ENCODE measurements at regions not wholly inside any gene's neighbourhood (a gene's known extent, or its start where the extent isn't known, plus 50 kb on each side); places are given as distances from the start of the nearest gene placed in this dataset.

DNA sequence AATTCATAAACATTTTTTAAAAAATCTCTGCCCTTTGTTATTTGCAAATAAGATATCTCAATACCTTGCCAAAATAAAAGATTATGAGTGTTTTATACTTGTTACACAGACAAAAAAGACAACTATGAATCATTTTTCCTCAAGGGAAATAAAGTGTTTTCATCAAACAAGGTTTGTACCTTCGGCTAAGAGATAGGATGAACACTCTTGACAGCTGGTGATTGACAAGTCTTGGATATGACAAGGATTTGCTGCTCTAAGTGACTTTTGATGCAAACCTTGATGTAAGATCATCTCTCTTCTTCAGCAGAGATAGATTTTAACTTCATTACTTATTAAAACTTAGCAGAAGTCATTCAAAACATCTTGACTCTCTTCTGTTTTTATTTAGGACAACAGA lies 514.3 kb upstream of the IRAK1BP1 start:
- TF ChIP-seq, protein P1, sequence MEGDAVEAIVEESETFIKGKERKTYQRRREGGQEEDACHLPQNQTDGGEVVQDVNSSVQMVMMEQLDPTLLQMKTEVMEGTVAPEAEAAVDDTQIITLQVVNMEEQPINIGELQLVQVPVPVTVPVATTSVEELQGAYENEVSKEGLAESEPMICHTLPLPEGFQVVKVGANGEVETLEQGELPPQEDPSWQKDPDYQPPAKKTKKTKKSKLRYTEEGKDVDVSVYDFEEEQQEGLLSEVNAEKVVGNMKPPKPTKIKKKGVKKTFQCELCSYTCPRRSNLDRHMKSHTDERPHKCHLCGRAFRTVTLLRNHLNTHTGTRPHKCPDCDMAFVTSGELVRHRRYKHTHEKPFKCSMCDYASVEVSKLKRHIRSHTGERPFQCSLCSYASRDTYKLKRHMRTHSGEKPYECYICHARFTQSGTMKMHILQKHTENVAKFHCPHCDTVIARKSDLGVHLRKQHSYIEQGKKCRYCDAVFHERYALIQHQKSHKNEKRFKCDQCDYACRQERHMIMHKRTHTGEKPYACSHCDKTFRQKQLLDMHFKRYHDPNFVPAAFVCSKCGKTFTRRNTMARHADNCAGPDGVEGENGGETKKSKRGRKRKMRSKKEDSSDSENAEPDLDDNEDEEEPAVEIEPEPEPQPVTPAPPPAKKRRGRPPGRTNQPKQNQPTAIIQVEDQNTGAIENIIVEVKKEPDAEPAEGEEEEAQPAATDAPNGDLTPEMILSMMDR (conservative IDR thresholded peaks at IDR 0.05; ENCODE audit: low read depth, low read length): no peak
- no peak for TF ChIP-seq EZH2 (IDR thresholded peaks at IDR 0.05; ENCODE audit: borderline replicate concordance, low read depth, low read length, poor library complexity, severe bottlenecking)
